ENCODE measurements at regions not wholly inside any gene's neighbourhood (a gene's known extent, or its start where the extent isn't known, plus 50 kb on each side); places are given as distances from the start of the nearest gene placed in this dataset.

DNA sequence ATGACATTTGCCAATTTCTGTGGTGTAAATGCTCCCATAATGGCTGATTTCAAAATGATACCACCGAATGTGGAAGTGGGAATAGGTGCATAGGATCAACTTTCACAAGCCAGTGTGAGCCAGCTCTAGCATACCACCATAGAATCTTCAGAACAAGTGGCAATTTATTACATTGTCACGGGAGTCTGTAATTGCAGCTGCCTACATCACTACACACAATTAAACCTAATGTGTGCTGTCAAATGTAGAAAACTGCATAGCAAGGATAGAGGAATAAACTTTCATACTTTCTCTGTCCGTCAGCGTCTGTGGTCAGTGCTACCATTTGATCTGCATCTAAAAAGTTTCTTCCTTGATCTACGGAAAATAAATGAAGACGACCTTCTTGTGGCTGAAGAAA is 417.8 kb upstream of the TOM1L1 start:
- TF ChIP-seq EP300 (IDR thresholded peaks at IDR 0.05) (no peak), POLR2A (IDR thresholded peaks at IDR 0.05) (no peak)
- TF ChIP-seq, protein P1, sequence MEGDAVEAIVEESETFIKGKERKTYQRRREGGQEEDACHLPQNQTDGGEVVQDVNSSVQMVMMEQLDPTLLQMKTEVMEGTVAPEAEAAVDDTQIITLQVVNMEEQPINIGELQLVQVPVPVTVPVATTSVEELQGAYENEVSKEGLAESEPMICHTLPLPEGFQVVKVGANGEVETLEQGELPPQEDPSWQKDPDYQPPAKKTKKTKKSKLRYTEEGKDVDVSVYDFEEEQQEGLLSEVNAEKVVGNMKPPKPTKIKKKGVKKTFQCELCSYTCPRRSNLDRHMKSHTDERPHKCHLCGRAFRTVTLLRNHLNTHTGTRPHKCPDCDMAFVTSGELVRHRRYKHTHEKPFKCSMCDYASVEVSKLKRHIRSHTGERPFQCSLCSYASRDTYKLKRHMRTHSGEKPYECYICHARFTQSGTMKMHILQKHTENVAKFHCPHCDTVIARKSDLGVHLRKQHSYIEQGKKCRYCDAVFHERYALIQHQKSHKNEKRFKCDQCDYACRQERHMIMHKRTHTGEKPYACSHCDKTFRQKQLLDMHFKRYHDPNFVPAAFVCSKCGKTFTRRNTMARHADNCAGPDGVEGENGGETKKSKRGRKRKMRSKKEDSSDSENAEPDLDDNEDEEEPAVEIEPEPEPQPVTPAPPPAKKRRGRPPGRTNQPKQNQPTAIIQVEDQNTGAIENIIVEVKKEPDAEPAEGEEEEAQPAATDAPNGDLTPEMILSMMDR (IDR thresholded peaks at IDR 0.05) = no peak
